GM20000 (cell line): ENCODE measurements at regions not wholly inside any gene's neighbourhood (a gene's known extent, or its start where the extent isn't known, plus 50 kb on each side); places are given as distances from the start of the nearest gene placed in this dataset.
"Not testable (repeated sequence)": the region's sequence is repeated elsewhere in the genome, so short reads cannot be mapped to it uniquely, and the experiment has no call there.

Experiments used
- DNase-seq: peaks from one replicate; pipeline ENCODE4 v3.0.0; 2012; ENCODE audit warnings: low spot score
- CTCF ChIP-seq: IDR thresholded peaks from 2 replicates; pipeline ENCODE4 v1.5.1; 2012; ENCODE audit warnings: mild to moderate bottlenecking, control low read depth; ENCODE audit errors: extremely low read depth, missing control alignments

- DNase-seq = no peak
These were observed 81.1 kb downstream of the CD200R1L start for GRCh38 chr3:112765531-112765930.

GRCh38 chr3:112763258-112763657 lies 83.4 kb downstream of the CD200R1L start:
- TF ChIP-seq CTCF = no peak
- DNase-seq = no peak

More at GRCh38 chr3:112765531-112765930, 81.1 kb downstream of the CD200R1L start:
- no peak for TF ChIP-seq CTCF

- no peak for TF ChIP-seq CTCF
- DNase-seq = no peak
These were observed 85.5 kb downstream of the CD200R1L start for GRCh38 chr3:112761062-112761638.

GRCh38 chr3:112759681-112760080 lies 87.0 kb downstream of the CD200R1L start:
- no peak for DNase-seq
- no peak for TF ChIP-seq CTCF

GRCh38 chr3:112759210-112759609 lies 87.5 kb downstream of the CD200R1L start:
- no peak for TF ChIP-seq CTCF
- DNase-seq = no peak

GRCh38 chr3:112757197-112757596 lies 89.5 kb downstream of the CD200R1L start:
- no peak for TF ChIP-seq CTCF
- DNase-seq = no peak

GRCh38 chr3:112755845-112756613 lies 90.6 kb downstream of the CD200R1L start:
- DNase-seq = no peak
- no peak for TF ChIP-seq CTCF

GRCh38 chr3:112755046-112755445 lies 91.6 kb downstream of the CD200R1L start:
- DNase-seq = not testable (repeated sequence)
